HUDEP-2 (cell line): ENCODE measurements at regions not wholly inside any gene's neighbourhood (a gene's known extent, or its start where the extent isn't known, plus 50 kb on each side); places are given as distances from the start of the nearest gene placed in this dataset.

Source experiments
- DNase-seq, 76 experiments: peaks; one replicate each; lab custom pipeline; 2025; ENCODE audit not compliant: unreplicated experiment in 76 of 76; lab: John Stamatoyannopoulos, UW

DNA sequence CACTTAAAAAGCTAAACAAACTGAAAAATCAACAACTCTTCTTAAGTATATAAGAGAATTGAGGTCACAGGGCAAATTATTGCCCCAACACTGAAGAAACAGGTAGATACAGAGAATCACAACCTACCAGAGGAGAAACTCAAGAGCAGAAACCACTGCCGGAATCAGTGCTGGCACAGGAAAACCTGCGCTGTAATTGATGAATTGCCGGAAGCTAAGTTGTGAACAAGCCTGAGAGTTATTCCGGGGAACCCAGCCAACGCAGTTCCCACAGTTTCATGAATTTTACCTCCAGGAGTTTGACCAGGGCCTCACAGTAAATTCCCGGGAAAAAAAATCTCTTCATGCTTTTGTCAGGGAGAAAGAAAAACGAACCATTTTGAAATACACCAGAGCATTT lies 657.1 kb upstream of the BRINP3 start:
- DNase-seq: no peak

- DNase-seq: no peak
Measured at GRCh38 chr1:191140038-191140437, 662.4 kb upstream of the BRINP3 start.

DNA sequence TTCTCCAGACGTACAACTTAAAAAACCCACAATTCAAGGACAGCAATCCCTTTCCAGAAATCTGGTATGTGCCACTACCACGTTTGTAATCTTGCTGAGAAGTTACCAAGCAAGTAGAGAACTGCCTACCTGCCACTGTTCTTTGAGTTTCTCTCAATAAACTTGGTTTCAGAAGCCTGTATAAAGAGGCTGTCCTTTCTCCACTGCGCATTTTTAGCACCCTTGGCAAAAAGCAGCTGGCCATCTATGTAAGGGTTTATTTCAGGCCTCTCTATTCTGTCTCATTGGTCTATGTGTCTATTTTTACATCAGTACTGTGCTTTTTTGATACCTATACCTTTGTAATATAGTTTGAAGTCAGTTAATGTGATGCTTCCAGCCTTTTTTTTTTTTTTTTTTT lies 665.1 kb upstream of the BRINP3 start:
- DNase-seq: no peak

- no peak for DNase-seq
Measured at GRCh38 chr1:191145834-191146233, 668.2 kb upstream of the BRINP3 start.

DNA sequence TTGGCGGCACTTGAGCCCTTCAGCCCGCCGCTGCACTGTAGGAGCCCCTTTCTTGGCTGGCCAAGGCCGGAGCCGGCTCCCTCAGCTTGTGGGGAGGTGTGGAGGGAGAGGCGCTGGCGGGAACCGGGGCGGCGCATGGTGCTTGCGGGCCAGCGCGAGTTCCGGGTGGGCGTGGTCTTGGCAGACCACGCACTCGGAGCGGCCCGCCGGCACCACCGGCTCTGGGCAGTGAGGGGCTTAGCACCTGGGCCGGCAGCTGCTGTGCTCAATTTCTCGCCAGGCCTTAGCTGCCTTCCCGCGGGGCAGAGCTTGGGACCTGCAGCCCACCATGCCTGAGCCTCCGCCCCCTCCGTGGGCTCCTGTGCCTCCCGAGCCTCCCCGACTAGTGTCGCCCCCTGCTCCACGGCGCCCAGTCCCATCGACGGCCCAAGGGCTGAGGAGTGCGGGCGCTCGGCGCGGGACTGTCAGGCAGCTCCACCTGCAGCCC lies 673.7 kb upstream of the BRINP3 start:
- DNase-seq: no peak

DNA sequence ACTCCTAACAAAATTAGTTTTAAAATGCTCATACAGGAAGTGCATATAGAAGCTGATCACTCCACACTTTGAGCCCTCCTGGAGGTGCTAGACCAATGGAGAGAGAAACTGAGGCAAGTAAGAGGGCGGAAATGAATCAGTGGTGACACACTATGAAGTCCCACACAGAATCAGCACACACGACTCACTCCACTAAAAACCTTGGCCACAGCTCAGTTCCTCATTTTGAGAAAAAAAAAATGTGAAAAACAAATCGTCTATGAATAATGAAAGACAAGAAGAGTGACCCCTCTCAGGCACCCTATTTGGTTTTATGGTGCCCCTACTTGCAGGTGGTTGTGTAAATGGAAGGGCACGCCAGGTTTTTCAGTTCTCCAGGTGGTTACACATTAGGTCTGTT lies 675.1 kb upstream of the BRINP3 start:
- no peak for DNase-seq

DNA sequence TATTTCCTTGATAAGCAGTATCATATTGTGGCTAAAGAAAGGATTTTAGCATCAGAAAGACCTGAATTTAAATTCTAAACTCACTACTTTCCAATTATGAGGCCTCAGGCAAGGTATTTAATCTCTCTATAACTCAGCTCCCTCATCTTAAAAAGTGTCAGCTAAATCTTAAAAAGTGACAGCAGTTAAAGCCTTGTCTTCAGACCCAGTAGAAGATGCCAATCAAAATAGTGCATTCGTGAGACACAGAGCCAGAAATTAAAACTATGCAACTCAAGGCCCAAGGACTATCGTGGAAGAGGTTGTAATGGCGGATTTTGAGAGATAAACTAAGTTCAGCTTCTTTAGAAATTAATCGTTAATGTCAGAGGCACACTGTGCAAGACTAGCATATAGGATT lies 677.5 kb upstream of the BRINP3 start:
- DNase-seq: no peak

GRCh38 chr1:191160837-191161236 lies 683.2 kb upstream of the BRINP3 start:
- no peak for DNase-seq

DNA sequence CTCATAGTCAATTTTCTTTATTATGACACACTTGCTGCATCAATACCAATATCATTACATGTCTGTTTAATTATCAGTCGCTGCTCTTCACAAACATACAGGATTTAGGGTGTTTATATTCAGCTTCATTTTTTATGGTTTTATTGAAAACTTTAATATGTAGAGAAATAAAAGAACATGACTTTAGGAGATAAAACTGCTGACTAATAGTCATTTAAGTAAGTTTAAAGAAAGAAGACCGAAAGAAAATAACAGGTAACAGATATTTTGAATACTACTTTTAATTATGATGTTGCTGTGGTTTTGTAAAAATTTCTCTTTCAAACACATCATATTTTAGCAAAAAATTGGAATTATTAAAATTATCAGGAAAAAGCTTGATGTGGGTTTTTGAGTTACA lies 685.1 kb upstream of the BRINP3 start:
- no peak for DNase-seq

- no peak for DNase-seq
Measured at GRCh38 chr1:191163621-191164020, 686.0 kb upstream of the BRINP3 start.

DNA sequence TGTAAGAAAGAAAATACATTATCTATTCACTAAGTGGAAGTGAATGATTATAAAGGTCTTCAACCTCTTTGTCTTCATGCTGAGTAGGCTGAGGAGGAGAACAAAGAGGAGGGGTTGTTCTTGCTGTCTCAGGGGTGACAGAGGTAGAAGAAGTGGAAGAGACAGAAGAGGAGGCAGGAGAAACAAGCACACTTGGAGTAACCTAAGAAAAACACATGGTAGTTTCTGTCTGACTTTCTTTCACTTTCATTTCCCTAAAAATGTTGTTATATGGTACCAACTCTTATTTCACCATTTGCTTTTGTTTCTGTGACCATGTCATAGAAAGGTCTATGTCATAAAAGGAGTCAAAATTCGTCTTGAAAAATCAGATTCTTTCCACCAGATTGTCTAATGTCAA lies 696.6 kb upstream of the BRINP3 start:
- no peak for DNase-seq

- no peak for DNase-seq
Measured at GRCh38 chr1:191176131-191176530, 698.5 kb upstream of the BRINP3 start.

DNA sequence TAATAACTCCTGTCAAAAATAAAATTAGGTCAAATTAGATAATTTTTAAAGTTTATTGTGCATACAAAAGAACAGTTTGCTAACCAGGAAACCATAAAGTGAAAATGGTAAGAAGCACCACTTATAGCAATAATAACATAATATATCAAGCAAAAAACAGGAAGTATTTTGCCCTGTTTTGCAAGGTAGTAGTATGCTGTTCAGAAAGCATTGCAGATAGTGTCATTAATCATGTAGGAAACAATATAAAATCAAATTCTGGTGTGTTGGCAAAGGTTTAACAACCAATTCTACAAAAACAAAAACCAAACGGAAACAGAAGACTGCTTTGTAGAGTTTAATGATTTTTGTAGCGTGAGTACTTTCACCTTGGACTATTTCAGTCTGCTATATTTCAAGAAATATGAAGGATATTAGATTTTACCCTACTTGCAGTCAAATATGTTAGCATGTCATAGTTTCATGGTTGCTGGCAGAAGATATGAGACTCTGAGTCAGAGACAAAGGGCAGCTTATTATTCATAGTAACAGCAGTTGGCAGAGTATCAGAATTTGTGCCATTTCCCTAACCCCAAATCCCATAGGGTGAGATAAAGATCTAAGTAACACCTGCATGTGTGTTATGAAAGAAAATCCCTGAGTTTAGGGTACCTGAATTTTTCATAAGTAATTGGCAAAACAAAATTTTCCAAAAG lies 729.0 kb upstream of the BRINP3 start:
- no peak for DNase-seq

GRCh38 chr1:191222206-191222605 lies 744.5 kb upstream of the BRINP3 start:
- DNase-seq: no peak

DNA sequence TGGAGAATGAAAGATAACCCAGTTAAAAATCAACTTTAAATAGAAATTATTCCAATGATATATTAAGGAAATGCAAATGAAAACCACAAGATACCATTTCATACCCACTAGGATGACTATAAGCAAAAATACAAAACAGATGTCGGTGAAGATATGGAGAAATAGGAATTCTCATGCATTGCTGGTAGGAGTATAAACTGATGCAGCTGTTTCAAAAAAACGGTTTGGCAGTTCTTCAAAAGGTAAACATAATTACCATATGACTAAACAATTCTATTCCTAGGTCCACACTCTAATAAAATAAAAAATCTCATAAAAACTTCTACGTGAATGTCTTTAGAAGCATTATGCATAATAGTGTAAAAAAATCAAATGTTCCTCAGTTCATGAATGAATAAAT lies 763.3 kb upstream of the BRINP3 start:
- no peak for DNase-seq

DNA sequence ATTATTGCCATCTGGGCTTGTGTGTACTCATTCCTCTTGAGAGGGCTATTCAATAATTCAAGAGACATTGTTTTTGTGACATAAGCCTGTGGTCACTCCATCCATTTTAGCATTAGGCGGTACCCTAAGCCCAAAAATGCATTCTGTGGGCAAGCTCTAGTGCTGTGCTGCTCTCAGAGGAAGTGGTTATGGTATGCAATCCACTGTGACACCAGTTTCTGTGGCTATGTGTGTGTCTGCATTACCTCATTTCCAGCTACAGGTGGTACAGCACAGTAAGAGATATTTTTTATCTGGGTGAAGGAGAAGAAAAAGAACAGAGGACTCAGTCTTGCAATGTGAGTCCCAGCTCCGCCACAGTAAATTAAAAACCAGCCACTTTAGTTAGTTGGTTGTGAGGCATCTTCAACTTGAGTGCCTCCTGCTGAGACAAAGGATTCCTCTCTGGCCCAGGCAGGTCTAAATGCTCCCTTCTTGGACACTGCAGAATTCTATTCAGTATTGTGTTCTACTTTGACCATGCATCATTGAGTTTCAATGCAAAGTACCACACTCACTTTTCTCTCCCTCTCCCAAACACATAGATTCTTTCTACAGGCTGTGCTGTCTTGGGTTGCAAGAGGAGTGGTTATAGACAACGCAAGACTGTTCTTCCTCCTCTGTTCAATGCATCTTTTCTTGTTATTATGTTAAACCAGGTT lies 777.8 kb upstream of the BRINP3 start:
- DNase-seq: no peak

GRCh38 chr1:191256917-191257316 lies 779.3 kb upstream of the BRINP3 start:
- no peak for DNase-seq

DNA sequence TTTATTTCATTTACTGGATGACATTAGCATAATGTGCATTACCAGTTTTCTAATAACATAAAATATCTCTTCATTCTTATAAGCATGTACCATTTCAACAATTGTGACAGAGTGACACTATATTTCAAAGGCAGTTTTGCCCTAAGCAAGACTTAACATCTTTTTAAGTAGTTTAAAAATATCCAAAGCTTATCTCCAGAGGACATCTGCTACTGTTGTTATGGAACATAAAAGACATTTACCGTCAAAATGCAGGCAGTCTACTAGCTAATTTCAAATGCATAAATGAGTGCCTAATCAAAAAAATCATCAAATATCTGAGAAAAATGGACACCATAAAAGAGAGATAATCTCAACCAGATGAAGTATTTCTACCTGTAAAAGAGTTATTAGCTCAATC lies 782.4 kb upstream of the BRINP3 start:
- DNase-seq: no peak

- no peak for DNase-seq
Measured at GRCh38 chr1:191261111-191261510, 783.4 kb upstream of the BRINP3 start.

DNA sequence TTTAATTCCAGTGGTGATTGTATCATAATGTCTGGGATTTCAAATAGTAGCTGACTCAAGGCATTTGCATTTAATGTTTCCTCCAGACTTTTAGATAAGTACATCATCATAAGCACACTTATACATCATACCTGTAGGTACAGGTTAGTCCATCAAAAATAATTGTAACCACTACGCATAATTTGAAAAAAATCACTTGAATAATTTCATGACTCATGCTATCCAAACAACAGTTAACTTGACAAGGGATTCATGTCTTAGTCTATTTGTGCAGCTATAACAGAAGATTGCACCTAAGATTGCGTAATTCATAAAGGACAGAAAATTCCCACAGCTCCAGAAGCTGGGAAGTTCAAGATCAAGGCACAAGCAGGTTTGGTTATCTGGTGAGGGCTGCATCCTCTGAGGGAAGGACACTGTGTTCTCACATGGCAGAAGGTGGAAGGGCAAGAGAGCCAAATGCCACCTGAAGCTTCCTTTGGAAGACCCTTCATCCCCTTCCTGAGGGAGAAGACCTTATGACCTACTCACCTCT lies 801.7 kb upstream of the BRINP3 start:
- DNase-seq: no peak

DNA sequence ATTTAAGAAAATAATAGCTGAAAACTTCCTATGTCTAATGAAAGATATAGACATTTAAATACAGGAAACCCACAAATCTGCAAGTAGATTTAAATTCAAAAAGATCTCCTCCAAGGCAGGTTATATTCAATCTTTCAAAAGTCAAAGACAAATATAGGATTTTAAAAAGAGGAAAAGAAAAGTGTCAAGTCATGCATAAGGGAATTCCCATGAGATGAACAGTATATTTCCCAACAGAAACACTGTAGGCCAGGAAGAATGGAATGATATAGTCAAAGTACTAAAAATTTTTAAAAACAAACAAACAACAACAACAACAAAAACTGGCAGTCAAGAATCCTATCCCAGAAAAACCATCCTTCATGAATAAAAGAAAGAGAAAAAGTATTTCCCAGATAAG lies 806.5 kb upstream of the BRINP3 start:
- no peak for DNase-seq

GRCh38 chr1:191290441-191290840 lies 812.8 kb upstream of the BRINP3 start:
- DNase-seq: no peak
